GM18907 (cell line): ENCODE measurements at regions not wholly inside any gene's neighbourhood (a gene's known extent, or its start where the extent isn't known, plus 50 kb on each side); places are given as distances from the start of the nearest gene placed in this dataset.
A peak's percentile ranks its signal among the peaks of the same experiment; 100 is the strongest.
"Not testable (repeated sequence)": the region's sequence is repeated elsewhere in the genome, so short reads cannot be mapped to it uniquely, and the experiment has no call there.

Experiments
- ATAC-seq: cut with Tn5 transposase; IDR thresholded peaks from one replicate; pipeline ENCODE4 v1.9.1; 2021; ENCODE audit warnings: mild to moderate bottlenecking, moderate library complexity; ENCODE audit not compliant: unreplicated experiment

GRCh38 chr4:162767083-162767482 lies 399.6 kb downstream of the NAF1 start:
- no peak for ATAC-seq

- ATAC-seq, result no peak
Observed at GRCh38 chr4:162761965-162762364, 404.7 kb downstream of the NAF1 start.

- not testable (repeated sequence) for ATAC-seq
Observed at GRCh38 chr4:162740228-162740627, 426.5 kb downstream of the NAF1 start.

GRCh38 chr4:162739596-162739995 lies 427.1 kb downstream of the NAF1 start:
- not testable (repeated sequence) for ATAC-seq

GRCh38 chr4:162732876-162733275 lies 433.8 kb downstream of the NAF1 start:
- no peak for ATAC-seq

GRCh38 chr4:162727766-162728165 lies 438.9 kb downstream of the NAF1 start:
- ATAC-seq, result no peak

GRCh38 chr4:162727232-162727631 lies 439.5 kb downstream of the NAF1 start:
- no peak for ATAC-seq

- no peak for ATAC-seq
Observed at GRCh38 chr4:162715401-162715800, 451.3 kb downstream of the NAF1 start.

GRCh38 chr4:162707962-162708361 lies 458.7 kb downstream of the NAF1 start:
- no peak for ATAC-seq

- ATAC-seq, result no peak
Observed at GRCh38 chr4:162706632-162707031, 460.1 kb downstream of the NAF1 start.

GRCh38 chr4:162706051-162706450 lies 460.6 kb downstream of the NAF1 start:
- ATAC-seq, result no peak

GRCh38 chr4:162705130-162705803 lies 461.4 kb downstream of the NAF1 start:
- no peak for ATAC-seq

GRCh38 chr4:162700815-162701361 lies 465.8 kb downstream of the NAF1 start:
- peak; percentile 68 for ATAC-seq

- peak; percentile 16 for ATAC-seq
Observed at GRCh38 chr4:162700358-162700757, 466.3 kb downstream of the NAF1 start.

- peak; percentile 56 for ATAC-seq
Observed at GRCh38 chr4:162699629-162700028, 467.1 kb downstream of the NAF1 start.

- no peak for ATAC-seq
Observed at GRCh38 chr4:162685410-162685809, 481.3 kb downstream of the NAF1 start.

- no peak for ATAC-seq
Observed at GRCh38 chr4:162684998-162685397, 481.7 kb downstream of the NAF1 start.

GRCh38 chr4:162684371-162684700 lies 482.4 kb downstream of the NAF1 start:
- ATAC-seq, result no peak

- peak; percentile 97 for ATAC-seq
Observed at GRCh38 chr4:162683659-162684370, 482.9 kb downstream of the NAF1 start.

GRCh38 chr4:162682651-162683050 lies 484.0 kb downstream of the NAF1 start:
- no peak for ATAC-seq

- no peak for ATAC-seq
Observed at GRCh38 chr4:162681212-162681611, 485.5 kb downstream of the NAF1 start.

- no peak for ATAC-seq
Observed at GRCh38 chr4:162675661-162676060, 491.0 kb downstream of the NAF1 start.
